ENCODE measurements at regions not wholly inside any gene's neighbourhood (a gene's known extent, or its start where the extent isn't known, plus 50 kb on each side); places are given as distances from the start of the nearest gene placed in this dataset.
A peak's percentile ranks its signal among the peaks of the same experiment; 100 is the strongest.

DNA sequence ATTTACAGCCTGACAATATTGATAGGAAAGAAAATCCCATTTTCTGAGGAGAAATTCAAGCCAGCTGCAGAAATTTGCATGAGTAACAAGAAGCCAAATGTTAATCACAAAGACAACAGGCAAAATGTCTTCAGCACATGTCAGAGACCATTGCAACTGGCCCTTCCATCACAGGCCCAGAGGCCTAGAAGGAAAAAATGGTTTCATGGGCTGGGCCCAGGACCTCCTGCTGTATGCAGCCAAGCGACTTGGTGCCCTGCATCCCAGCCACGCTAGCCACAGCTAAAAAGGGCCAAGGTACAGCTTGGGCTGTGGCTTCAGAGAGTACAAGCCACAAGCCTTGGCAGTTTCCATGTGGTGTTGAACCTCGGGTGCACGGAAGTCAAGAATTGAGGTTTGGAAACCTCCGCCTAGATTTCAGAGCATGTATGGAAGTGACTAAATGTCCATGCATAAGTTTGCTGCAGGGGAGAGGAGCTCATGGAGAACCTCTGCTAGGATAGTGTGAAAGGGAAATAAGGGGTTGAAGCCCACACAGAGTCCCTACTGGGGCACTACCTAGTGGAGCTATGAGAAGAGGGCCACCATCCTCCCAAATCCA, 1474.0 kb downstream of the PCDH9 start:
- peaks cover 16 to 32% (median 28%) of the 10 kb centered on the region in 7 donors for H3K9me3 Mint-ChIP-seq

DNA sequence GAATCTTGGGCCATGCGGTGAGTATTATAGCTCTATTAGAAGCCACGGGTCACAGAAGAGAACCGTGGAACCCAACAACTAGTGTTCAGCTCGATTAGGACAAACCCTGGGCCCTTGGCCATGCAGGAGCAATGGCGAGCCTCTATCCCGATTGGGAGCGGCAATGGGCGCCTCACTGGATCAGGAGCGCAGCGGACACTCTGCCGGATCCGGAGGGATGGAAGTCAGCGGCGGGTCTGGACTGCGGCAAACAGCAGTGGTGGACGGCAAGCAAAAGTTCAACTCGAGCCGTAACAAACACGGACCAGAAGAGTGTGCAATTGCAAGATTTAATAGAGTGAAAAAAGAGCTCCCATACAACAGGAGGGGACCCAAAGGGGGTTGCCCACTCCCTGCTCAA, 1481.9 kb downstream of the PCDH9 start:
- peak overlapping the region in 1 of 6 donors; percentile 33 for H3K27ac Mint-ChIP-seq
- no peaks in the 10 kb centered on the region for H3K27me3 Mint-ChIP-seq
- no peaks in the 10 kb centered on the region for H3K36me3 Mint-ChIP-seq
- no peaks in the 10 kb centered on the region for H3K4me1 Mint-ChIP-seq
- DNase-seq: no peak
- peaks cover 0 to 9% (median 5%) of the 10 kb centered on the region in 7 donors for H3K9me3 Mint-ChIP-seq
- ATAC-seq (ENCODE audit: low read depth in 2 of 2): no peak
- peak overlapping the region in 2 of 8 donors; percentile 12 to 61 for H3K4me3 Mint-ChIP-seq

More for the DNA sequence above, 1474.0 kb downstream of the PCDH9 start:
- Mint-ChIP-seq H3K4me1 (no peaks in the 10 kb centered on the region), H3K36me3 (peaks cover 0 to 7% of the 10 kb centered on the region in 2 donors), H3K4me3 (no peak overlapping the region), H3K27me3 (no peaks in the 10 kb centered on the region), H3K27ac (no peak overlapping the region)
- DNase-seq (no peak), ATAC-seq (ENCODE audit: low read depth in 2 of 2) (no peak)

DNA sequence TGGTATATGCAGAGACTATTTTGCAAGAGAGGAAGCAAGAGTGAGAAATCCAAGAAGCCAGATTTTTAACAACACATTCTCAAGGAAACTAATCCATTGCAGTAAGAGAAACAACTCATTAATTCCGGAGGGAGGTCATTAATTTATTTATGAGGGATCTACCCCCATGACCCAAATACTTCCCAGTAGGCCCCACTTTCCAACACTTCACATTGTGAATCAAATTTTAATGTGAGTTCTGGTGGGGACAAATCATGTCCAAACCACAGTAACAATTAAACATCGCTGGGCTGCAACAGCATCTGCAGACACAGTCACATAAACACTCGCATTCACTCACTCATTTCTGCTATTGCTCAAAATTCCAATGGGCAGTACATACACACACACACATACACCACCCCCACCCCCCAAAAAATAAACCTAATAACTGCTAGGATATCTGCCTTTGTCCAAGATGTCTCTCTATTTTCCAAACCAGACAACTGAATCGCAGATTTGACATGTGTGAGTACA, 1483.7 kb downstream of the PCDH9 start:
- no peaks in the 10 kb centered on the region for H3K36me3 Mint-ChIP-seq
- H3K4me3 Mint-ChIP-seq: no peak overlapping the region
- no peak for ATAC-seq (ENCODE audit: low read depth in 2 of 2)

DNA sequence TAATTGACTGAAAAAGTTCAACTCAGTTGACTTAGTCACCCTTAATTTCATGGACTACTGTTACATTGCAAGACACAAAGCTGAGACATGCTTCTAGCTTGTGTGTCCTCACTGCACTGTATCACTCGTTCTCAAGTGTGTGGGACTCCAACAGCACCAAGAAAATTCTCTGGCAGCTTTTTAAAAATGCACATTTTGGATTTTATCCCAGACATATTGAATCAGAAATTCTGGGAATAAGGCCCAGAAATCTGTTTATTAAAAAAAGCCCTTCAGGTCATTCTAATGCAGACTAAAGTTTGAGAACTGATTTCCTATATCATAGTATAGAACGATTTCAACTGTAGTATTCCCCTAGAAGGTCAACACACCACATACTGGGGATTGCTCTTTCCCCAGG, 1485.3 kb downstream of the PCDH9 start:
- no peaks in the 10 kb centered on the region for H3K27me3 Mint-ChIP-seq
- DNase-seq: no peak
- H3K36me3 Mint-ChIP-seq: no peaks in the 10 kb centered on the region
- no peaks in the 10 kb centered on the region for H3K4me1 Mint-ChIP-seq
- ATAC-seq (ENCODE audit: low read depth in 2 of 2): no peak
- peaks cover 0 to 9% (median 4%) of the 10 kb centered on the region in 7 donors for H3K9me3 Mint-ChIP-seq
- no peak overlapping the region for H3K4me3 Mint-ChIP-seq
- no peak overlapping the region for H3K27ac Mint-ChIP-seq

More for the DNA sequence above, 1483.7 kb downstream of the PCDH9 start:
- no peak for DNase-seq
- Mint-ChIP-seq H3K27ac (no peak overlapping the region), H3K4me1 (no peaks in the 10 kb centered on the region), H3K27me3 (no peaks in the 10 kb centered on the region), H3K9me3 (peaks cover 0 to 9% (median 4%) of the 10 kb centered on the region in 7 donors)

DNA sequence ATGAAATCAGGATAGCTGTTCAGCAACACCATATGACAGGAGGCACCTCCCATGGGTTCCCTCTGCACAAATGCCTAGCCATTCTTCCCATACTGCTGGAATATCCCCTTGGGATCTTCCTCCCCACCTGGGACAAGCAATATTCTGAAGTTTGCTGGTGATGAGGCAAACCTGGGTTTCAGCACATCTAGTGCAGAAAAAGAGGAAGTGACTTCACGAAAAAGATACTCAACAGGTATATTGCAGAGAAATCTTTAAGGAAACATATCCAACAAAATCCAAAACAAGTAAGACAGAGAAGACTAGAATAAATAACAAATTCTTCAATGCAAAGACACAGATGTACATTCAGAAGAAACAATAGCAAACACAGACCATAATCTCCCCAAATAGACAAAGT, 1497.0 kb downstream of the PCDH9 start:
- DNase-seq (no peak), ATAC-seq (ENCODE audit: low read depth in 2 of 2) (no peak)
- Mint-ChIP-seq H3K9me3 (peaks cover 2 to 24% (median 12%) of the 10 kb centered on the region in 7 donors), H3K27me3 (no peaks in the 10 kb centered on the region), H3K4me3 (no peak overlapping the region), H3K36me3 (no peaks in the 10 kb centered on the region), H3K4me1 (no peaks in the 10 kb centered on the region), H3K27ac (no peak overlapping the region)

DNA sequence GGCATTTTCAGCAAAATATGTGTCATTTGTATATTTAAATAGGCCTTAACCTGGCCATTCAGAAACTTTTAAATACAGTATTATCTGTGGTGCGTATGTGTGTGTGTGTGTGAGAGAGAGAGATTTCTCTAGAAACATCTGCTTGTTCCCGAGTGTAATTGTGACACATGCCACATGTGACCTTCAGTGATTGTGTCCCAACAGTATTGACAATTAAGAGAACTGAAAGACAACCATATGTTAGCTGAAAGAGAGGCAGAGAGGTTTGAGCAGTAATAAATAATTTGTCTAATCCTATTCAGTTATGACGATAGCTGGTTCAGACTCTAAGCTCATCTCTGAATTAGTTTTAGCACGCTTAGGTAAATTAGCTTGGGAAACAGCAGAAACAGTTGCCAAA, 1503.1 kb downstream of the PCDH9 start:
- no peaks in the 10 kb centered on the region for H3K27me3 Mint-ChIP-seq
- no peak for ATAC-seq (ENCODE audit: low read depth in 2 of 2)
- H3K9me3 Mint-ChIP-seq: peaks cover 0 to 2% (median 0%) of the 10 kb centered on the region in 7 donors
- no peak overlapping the region for H3K4me3 Mint-ChIP-seq
- no peaks in the 10 kb centered on the region for H3K36me3 Mint-ChIP-seq
- no peak overlapping the region for H3K27ac Mint-ChIP-seq
- no peak for DNase-seq
- no peaks in the 10 kb centered on the region for H3K4me1 Mint-ChIP-seq

DNA sequence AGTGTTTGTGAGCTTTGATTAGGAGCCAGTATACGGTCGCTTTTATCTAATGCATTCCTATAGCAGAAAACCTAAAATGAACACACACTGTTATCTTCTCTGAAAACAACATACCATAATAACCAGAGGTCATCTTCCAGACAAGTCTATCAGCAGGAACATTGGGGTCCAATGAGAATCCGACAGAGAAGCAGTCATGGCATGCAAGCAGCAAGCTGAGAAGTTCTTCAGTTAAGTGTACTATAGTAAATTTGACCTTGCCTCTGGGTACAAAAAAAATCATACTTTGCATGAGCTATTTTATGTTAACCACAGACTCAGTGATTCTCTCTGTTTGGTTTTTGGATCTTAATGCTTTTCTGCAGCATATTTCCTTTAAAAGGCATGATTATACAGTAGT, 1505.1 kb downstream of the PCDH9 start:
- H3K27me3 Mint-ChIP-seq: no peaks in the 10 kb centered on the region
- no peak overlapping the region for H3K4me3 Mint-ChIP-seq
- ATAC-seq (ENCODE audit: low read depth in 2 of 2): no peak
- H3K4me1 Mint-ChIP-seq: no peaks in the 10 kb centered on the region
- no peaks in the 10 kb centered on the region for H3K9me3 Mint-ChIP-seq
- no peak overlapping the region for H3K27ac Mint-ChIP-seq
- no peaks in the 10 kb centered on the region for H3K36me3 Mint-ChIP-seq
- no peak for DNase-seq

DNA sequence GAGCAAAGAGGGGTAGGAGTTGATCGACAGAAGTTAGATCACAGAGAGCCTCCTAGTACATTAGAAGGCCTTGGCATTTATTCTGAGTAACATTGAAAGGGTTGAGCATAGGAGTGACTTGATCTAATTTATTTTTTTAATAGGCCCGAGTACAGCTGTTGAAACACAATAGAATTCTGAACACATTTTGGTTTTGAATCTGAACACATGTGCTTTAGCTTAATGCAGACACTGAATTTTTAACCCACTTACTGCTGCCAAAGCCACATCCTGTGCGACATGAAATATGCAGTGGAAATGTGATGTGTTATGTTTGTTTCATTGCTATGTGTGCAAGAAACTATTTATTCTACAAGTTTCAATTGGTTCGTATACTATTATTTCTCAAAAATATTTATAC, 1505.9 kb downstream of the PCDH9 start:
- H3K27ac Mint-ChIP-seq: no peak overlapping the region
- no peaks in the 10 kb centered on the region for H3K27me3 Mint-ChIP-seq
- ATAC-seq (ENCODE audit: low read depth in 2 of 2) (no peak), DNase-seq (no peak)
- no peak overlapping the region for H3K4me3 Mint-ChIP-seq
- no peaks in the 10 kb centered on the region for H3K9me3 Mint-ChIP-seq
- no peaks in the 10 kb centered on the region for H3K36me3 Mint-ChIP-seq
- no peaks in the 10 kb centered on the region for H3K4me1 Mint-ChIP-seq

DNA sequence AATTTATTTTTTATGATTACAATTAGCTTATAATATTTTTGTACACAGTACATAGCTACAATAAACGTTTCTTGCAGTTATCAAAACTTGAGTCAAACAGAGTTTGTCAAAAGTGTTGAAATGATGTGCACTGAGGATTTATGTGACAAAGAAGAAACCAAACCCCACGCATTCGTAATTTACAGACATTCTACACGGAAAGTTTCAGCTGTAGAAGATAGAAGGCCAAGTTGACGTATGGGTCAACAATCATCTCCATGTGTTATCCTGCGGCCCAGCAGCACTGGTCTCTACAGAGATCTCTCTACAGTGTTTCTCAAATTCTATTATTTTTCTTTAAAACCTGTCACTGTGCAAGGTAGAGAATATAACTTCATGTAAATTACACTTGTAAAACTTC, 1507.6 kb downstream of the PCDH9 start:
- H3K4me1 Mint-ChIP-seq: no peaks in the 10 kb centered on the region
- ATAC-seq (ENCODE audit: low read depth in 2 of 2) (no peak), DNase-seq (no peak)
- no peaks in the 10 kb centered on the region for H3K27me3 Mint-ChIP-seq
- no peak overlapping the region for H3K4me3 Mint-ChIP-seq
- H3K9me3 Mint-ChIP-seq: peaks cover 0 to 7% (median 0%) of the 10 kb centered on the region in 7 donors
- H3K36me3 Mint-ChIP-seq: no peaks in the 10 kb centered on the region
- no peak overlapping the region for H3K27ac Mint-ChIP-seq

DNA sequence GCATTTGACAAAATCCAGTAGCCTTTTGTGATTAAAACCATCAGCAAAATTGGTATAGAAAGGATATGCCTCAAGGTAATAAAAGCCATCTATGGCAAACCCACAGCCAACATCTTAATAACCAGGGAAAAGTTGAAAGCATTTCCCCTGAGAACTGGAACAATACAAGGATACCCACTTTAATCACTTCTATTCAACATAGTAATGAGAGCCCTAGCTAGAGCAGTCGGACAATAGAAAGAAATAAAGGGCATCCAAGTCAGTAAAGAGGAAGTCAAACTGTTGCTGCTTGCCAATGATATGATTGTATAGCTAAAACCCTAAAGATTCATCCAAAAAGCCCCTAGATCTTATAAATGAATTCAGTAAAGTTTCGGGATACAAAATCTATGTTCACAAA, 1510.3 kb downstream of the PCDH9 start:
- DNase-seq (no peak), ATAC-seq (ENCODE audit: low read depth in 2 of 2) (no peak)
- Mint-ChIP-seq H3K9me3 (peaks cover 0 to 11% (median 0%) of the 10 kb centered on the region in 7 donors), H3K36me3 (no peaks in the 10 kb centered on the region), H3K27me3 (no peaks in the 10 kb centered on the region), H3K27ac (no peak overlapping the region), H3K4me1 (no peaks in the 10 kb centered on the region), H3K4me3 (no peak overlapping the region)

DNA sequence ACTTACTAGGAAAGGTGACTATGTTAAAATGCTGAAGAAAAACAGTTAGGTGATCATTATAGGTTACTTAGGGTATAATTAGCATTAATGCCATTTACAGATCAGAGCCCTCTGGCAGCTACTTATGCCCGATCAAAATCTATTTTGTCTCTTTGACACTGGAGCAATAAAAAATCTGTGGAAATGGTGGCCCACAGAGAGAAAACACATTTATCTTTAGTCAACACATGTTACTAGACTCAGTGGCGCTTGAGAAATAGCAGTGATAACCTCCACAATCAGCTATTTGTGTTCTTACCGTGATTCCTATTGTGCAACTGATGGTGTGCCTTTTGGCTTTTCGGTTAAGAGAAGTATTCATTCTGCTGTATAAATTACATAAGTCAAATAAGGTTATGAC, 1519.6 kb downstream of the PCDH9 start:
- H3K27ac Mint-ChIP-seq: no peak overlapping the region
- ATAC-seq (ENCODE audit: low read depth in 2 of 2) (no peak), DNase-seq (no peak)
- H3K36me3 Mint-ChIP-seq: no peaks in the 10 kb centered on the region
- H3K27me3 Mint-ChIP-seq: no peaks in the 10 kb centered on the region
- no peak overlapping the region for H3K4me3 Mint-ChIP-seq
- peaks cover 0 to 3% (median 0%) of the 10 kb centered on the region in 7 donors for H3K9me3 Mint-ChIP-seq
- no peaks in the 10 kb centered on the region for H3K4me1 Mint-ChIP-seq

DNA sequence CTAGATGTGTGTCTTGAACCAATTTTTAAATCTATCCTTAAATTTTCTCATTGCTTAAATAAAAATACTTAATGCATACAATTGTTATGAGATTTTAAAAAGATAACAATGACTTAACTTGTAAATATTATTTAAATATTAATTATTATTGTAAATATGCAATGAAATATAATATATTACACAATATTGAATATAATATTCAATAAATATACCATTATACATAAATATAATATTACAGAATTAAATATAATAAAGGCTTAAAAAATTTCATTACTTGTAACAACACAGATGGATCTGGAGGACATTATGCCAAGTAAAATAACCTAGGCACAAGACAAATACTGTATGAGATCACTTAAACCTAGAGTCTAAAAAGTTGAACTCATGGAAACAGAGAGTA, 1532.3 kb downstream of the PCDH9 start:
- Mint-ChIP-seq H3K9me3 (peaks cover 0 to 10% (median 0%) of the 10 kb centered on the region in 7 donors), H3K27me3 (no peaks in the 10 kb centered on the region), H3K27ac (no peak overlapping the region), H3K4me1 (no peaks in the 10 kb centered on the region), H3K36me3 (no peaks in the 10 kb centered on the region), H3K4me3 (no peak overlapping the region)
- DNase-seq (no peak), ATAC-seq (ENCODE audit: low read depth in 2 of 2) (no peak)

DNA sequence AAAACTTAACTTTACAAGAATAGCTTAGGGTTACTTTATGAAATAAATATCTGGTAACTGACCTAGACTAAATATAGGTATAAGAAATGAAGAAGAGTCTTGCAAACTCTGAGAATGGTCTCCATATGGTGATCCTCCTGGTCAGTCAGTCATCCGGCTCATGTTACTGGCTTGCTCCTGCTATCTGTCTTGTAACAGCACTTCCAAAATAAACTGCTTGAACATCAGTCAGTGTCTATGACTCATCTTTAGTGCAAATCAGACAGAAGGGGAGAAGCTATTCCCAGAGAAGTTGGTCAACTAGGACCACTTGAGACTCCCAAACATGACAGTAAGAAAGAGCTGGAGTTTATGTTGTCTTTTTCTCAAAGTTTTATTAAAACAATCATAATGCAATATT, 1550.9 kb downstream of the PCDH9 start:
- no peak overlapping the region for H3K27ac Mint-ChIP-seq
- peaks cover 0 to 4% (median 0%) of the 10 kb centered on the region in 3 donors for H3K27me3 Mint-ChIP-seq
- no peaks in the 10 kb centered on the region for H3K36me3 Mint-ChIP-seq
- ATAC-seq (ENCODE audit: low read depth in 2 of 2) (no peak), DNase-seq (no peak)
- no peaks in the 10 kb centered on the region for H3K4me1 Mint-ChIP-seq
- peaks cover 0 to 5% (median 2%) of the 10 kb centered on the region in 7 donors for H3K9me3 Mint-ChIP-seq
- H3K4me3 Mint-ChIP-seq: no peak overlapping the region

DNA sequence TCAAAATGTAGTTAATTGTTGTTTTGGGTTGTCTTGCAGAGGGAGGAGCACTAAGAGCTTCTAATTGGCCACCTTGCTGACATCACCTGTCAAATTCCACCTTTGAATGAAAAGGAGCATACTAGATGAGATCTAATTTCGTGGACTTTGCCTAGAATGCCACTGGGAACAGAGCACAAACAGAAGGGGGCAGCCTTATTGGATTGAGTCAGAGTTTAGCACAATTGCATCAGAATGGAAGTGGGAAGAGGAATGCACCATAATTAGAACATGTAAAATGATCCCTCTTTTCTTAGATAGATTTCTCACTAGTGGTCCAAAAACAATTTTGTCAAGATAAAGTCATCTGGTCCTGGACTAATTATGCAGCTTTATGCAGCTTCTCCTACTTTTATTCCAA, 1552.2 kb downstream of the PCDH9 start:
- peaks cover 4 to 14% (median 6%) of the 10 kb centered on the region in 7 donors for H3K9me3 Mint-ChIP-seq
- DNase-seq (no peak), ATAC-seq (ENCODE audit: low read depth in 2 of 2) (no peak)
- no peak overlapping the region for H3K27ac Mint-ChIP-seq
- H3K4me3 Mint-ChIP-seq: no peak overlapping the region
- no peaks in the 10 kb centered on the region for H3K36me3 Mint-ChIP-seq
- H3K4me1 Mint-ChIP-seq: no peaks in the 10 kb centered on the region
- H3K27me3 Mint-ChIP-seq: peaks cover 0 to 4% (median 0%) of the 10 kb centered on the region in 3 donors
